ENCODE measurements at regions not wholly inside any gene's neighbourhood (a gene's known extent, or its start where the extent isn't known, plus 50 kb on each side); places are given as distances from the start of the nearest gene placed in this dataset.

GRCh38 chr2:188682838-188683237 lies 291.3 kb upstream of the COL3A1 start:
- TF ChIP-seq CTCF (IDR thresholded peaks at IDR 0.05) (no peak), EZH2phosphoT487 (IDR thresholded peaks at IDR 0.05; ENCODE audit: borderline replicate concordance, low read depth) (no peak), RXRA (IDR thresholded peaks at IDR 0.05; ENCODE audit: borderline replicate concordance, low read depth) (no peak)

All from SK-N-SH (cell line).